H1 (cell line): ENCODE measurements at regions not wholly inside any gene's neighbourhood (a gene's known extent, or its start where the extent isn't known, plus 50 kb on each side); places are given as distances from the start of the nearest gene placed in this dataset.
A peak's percentile ranks its signal among the peaks of the same experiment; 100 is the strongest.

Experiments used
- CTCF ChIA-PET: fragments of 300-600 bp; sonication (Branson Sonifier 250); formaldehyde crosslinking; loops from one replicate; lab custom pipeline; 2021; ENCODE audit not compliant: partially characterized antibody; lab: Charles Lee
- POLR2A ChIA-PET: fragments of 300-600 bp; sonication (Branson Sonifier 250); formaldehyde crosslinking; loops from one replicate; lab custom pipeline; 2021; ENCODE audit warnings: inconsistent platforms; ENCODE audit not compliant: partially characterized antibody; lab: Charles Lee
- DNase-seq, 2 experiments: peaks; one replicate each; pipeline versions ENCODE4 v3.0.0 to v3.0.0-alpha.2; 2010 to 2022; ENCODE audit warnings: low spot score in 2 of 2, low read depth in 1 of 2, mixed read lengths in 1 of 2
- FAIRE-seq: peaks from 2 replicates; lab custom pipeline; 2011; peaks lifted over from hg19 to GRCh38; lab: Jason Lieb, UNC
- H2AFZ ChIP-seq: 2 replicates; pipeline ENCODE4 v1.8.1; 2012; ENCODE audit warnings: low read length, inconsistent platforms
- H2AK5ac ChIP-seq: 2 replicates; pipeline ENCODE4 v1.6.1; 2013; ENCODE audit warnings: low read depth, low read length
- H2BK120ac ChIP-seq: replicated peaks from 2 replicates; pipeline ENCODE3; 2013; ENCODE audit warnings: low read depth, low read length, inconsistent platforms
- H2BK12ac ChIP-seq: 2 replicates; pipeline ENCODE4 v1.6.1; 2013; ENCODE audit warnings: low read depth, low read length
- H2BK15ac ChIP-seq: 2 replicates; pipeline ENCODE4 v1.6.1; 2013; ENCODE audit warnings: low read length
- H2BK20ac ChIP-seq: 2 replicates; pipeline ENCODE4 v1.6.1; 2013; ENCODE audit warnings: low read length
- H2BK5ac ChIP-seq: 2 replicates; pipeline ENCODE4 v1.6.1; 2013; ENCODE audit warnings: low read depth, low read length
- H3K14ac ChIP-seq: 2 replicates; pipeline ENCODE4 v1.6.1; 2013; ENCODE audit warnings: inconsistent platforms; ENCODE audit not compliant: insufficient read length
- H3K18ac ChIP-seq: 2 replicates; pipeline ENCODE4 v1.6.1; 2013; ENCODE audit warnings: low read length; ENCODE audit errors: extremely low read depth
- H3K23ac ChIP-seq: 2 replicates; pipeline ENCODE4 v1.6.1; 2013; ENCODE audit warnings: inconsistent platforms; ENCODE audit not compliant: insufficient read length
- H3K23me2 ChIP-seq: 2 replicates; pipeline ENCODE4 v1.6.1; 2013; ENCODE audit warnings: low read depth, low read length
- H3K27ac ChIP-seq: 2 replicates; pipeline ENCODE4 v1.6.1; 2011; ENCODE audit warnings: low read depth, low read length, inconsistent platforms
- H3K27me3 ChIP-seq, 4 experiments: replicated peaks in 1 of 4; 1 replicate in 1 of 4; 2 replicates in 3 of 4; pipeline versions ENCODE4 v1.6.1 to v1.8.1; 2011 to 2013; ENCODE audit warnings: low read length in 3 of 4, mild to moderate bottlenecking in 3 of 4, inconsistent platforms in 2 of 4, mixed read lengths in 2 of 4, moderate library complexity in 1 of 4; ENCODE audit not compliant: control insufficient read depth in 3 of 4, insufficient read depth in 3 of 4; ENCODE audit errors: extremely low read depth in 1 of 4
- H3K36me3 ChIP-seq, 4 experiments: 2 replicates each; pipeline versions ENCODE4 v1.6.1 to v1.8.1; 2011 to 2013; ENCODE audit warnings: mild to moderate bottlenecking in 4 of 4, low read length in 3 of 4, moderate library complexity in 2 of 4, control low read depth in 1 of 4, inconsistent platforms in 1 of 4; ENCODE audit not compliant: insufficient read depth in 4 of 4, control insufficient read depth in 2 of 4
- H3K4ac ChIP-seq: replicated peaks from 2 replicates; pipeline ENCODE3; 2013; ENCODE audit warnings: low read length, low read depth, mixed read lengths, inconsistent platforms; ENCODE audit not compliant: insufficient read length
- H3K4me1 ChIP-seq, 4 experiments: replicated peaks in 1 of 4; 1 replicate in 1 of 4; 2 replicates in 3 of 4; pipeline versions ENCODE4 v1.6.1 to v1.8.1; 2011 to 2013; ENCODE audit warnings: low read length in 3 of 4, inconsistent platforms in 2 of 4, mixed read lengths in 1 of 4; ENCODE audit not compliant: insufficient read depth in 4 of 4, control insufficient read depth in 3 of 4
- H3K4me2 ChIP-seq, 2 experiments: 2 replicates each; pipeline versions ENCODE4 v1.6.1 to v1.8.1; 2011 to 2013; ENCODE audit warnings: low read depth in 2 of 2, low read length in 2 of 2, control low read depth in 1 of 2, inconsistent platforms in 1 of 2, mild to moderate bottlenecking in 1 of 2; ENCODE audit not compliant: insufficient read depth in 1 of 2
- H3K4me3 ChIP-seq, 4 experiments: fragments of 200-600, 300-600 bp in 1 of 4; sonication (generic), shearing (Covaris generic), sonication (Bioruptor Twin) in 1 of 4; 2 replicates each; pipeline versions ENCODE4 v1.5.1 to v1.8.1; 2011 to 2016; ENCODE audit warnings: low read length in 4 of 4, low read depth in 3 of 4, control low read depth in 2 of 4, inconsistent platforms in 2 of 4, mild to moderate bottlenecking in 2 of 4, mixed read lengths in 1 of 4, moderate library complexity in 1 of 4; ENCODE audit not compliant: insufficient read depth in 2 of 4; ENCODE audit errors: extremely low read depth in 1 of 4
- H3K56ac ChIP-seq: replicated peaks from 2 replicates; pipeline ENCODE3; 2013; ENCODE audit warnings: low read depth, mild to moderate bottlenecking, mixed read lengths, low read length, inconsistent platforms; ENCODE audit not compliant: insufficient read length
- H3K79me1 ChIP-seq: 2 replicates; pipeline ENCODE4 v1.6.1; 2013; ENCODE audit warnings: low read depth, low read length, control low read depth
- H3K79me2 ChIP-seq, 2 experiments: 2 replicates each; pipeline versions ENCODE4 v1.6.1 to v1.8.1; 2012 to 2013; ENCODE audit warnings: low read length in 2 of 2, mild to moderate bottlenecking in 2 of 2, inconsistent platforms in 1 of 2; ENCODE audit not compliant: insufficient read depth in 2 of 2, control insufficient read depth in 1 of 2
- H3K9ac ChIP-seq, 4 experiments: replicated peaks in 1 of 4; 1 replicate in 1 of 4; 2 replicates in 3 of 4; pipeline versions ENCODE4 v1.6.1 to v1.8.1; 2011 to 2013; ENCODE audit warnings: low read depth in 3 of 4, low read length in 3 of 4, control low read depth in 2 of 4, mild to moderate bottlenecking in 2 of 4, moderate library complexity in 2 of 4, inconsistent platforms in 1 of 4; ENCODE audit errors: extremely low read depth in 1 of 4
- H3K9me3 ChIP-seq, 2 experiments: 2 replicates each; pipeline versions ENCODE4 v1.6.1 to v1.8.1; 2012 to 2013; ENCODE audit warnings: mild to moderate bottlenecking in 2 of 2, moderate library complexity in 2 of 2, control low read depth in 1 of 2, inconsistent platforms in 1 of 2, low read depth in 1 of 2, low read length in 1 of 2, mixed read lengths in 1 of 2; ENCODE audit not compliant: insufficient read depth in 2 of 2
- H4K20me1 ChIP-seq, 2 experiments: replicated peaks in 1 of 2; 2 replicates each; pipeline versions ENCODE3 to v1.8.1; 2011 to 2013; ENCODE audit warnings: inconsistent platforms in 2 of 2, low read length in 2 of 2, mild to moderate bottlenecking in 1 of 2; ENCODE audit not compliant: insufficient read depth in 2 of 2, control insufficient read depth in 1 of 2
- H4K5ac ChIP-seq: 2 replicates; pipeline ENCODE4 v1.6.1; 2013; ENCODE audit warnings: low read length, low read depth, mixed read lengths, inconsistent platforms; ENCODE audit not compliant: insufficient read length
- H4K8ac ChIP-seq: 2 replicates; pipeline ENCODE4 v1.8.0; 2013; ENCODE audit warnings: mild to moderate bottlenecking, moderate library complexity, low read length, inconsistent platforms; ENCODE audit not compliant: insufficient read depth; ENCODE audit errors: extremely low read depth
- H4K91ac ChIP-seq: replicated peaks from 2 replicates; pipeline ENCODE3; 2013; ENCODE audit warnings: low read length, mixed read lengths, inconsistent platforms; ENCODE audit not compliant: insufficient read length
- BRCA1 ChIP-seq: IDR thresholded peaks from 2 replicates; pipeline ENCODE4 v1.6.1; 2012; ENCODE audit warnings: low read depth, low read length, improper control_type of control experiment
- KDM1A ChIP-seq: fragments of 200-600, 300-600 bp; sonication (generic); IDR thresholded peaks from 2 replicates; pipeline ENCODE4 v1.7.1; 2016; ENCODE audit warnings: mild to moderate bottlenecking, low read length, borderline replicate concordance
- RAD21 ChIP-seq, 2 experiments: IDR thresholded peaks in 1 of 2; conservative IDR thresholded peaks in 1 of 2; 2 replicates each; pipeline ENCODE4 v1.6.1; 2011; ENCODE audit warnings: low read depth in 2 of 2, low read length in 2 of 2, improper control_type of control experiment in 1 of 2, inconsistent platforms in 1 of 2, mild to moderate bottlenecking in 1 of 2, moderate library complexity in 1 of 2
- RXRA ChIP-seq: IDR thresholded peaks from 2 replicates; pipeline ENCODE4 v1.6.1; 2011; ENCODE audit warnings: low read depth, mild to moderate bottlenecking, low read length, moderate library complexity; ENCODE audit not compliant: insufficient read depth
- TAF7 ChIP-seq: optimal IDR thresholded peaks from 2 replicates; pipeline ENCODE3; 2011; ENCODE audit warnings: low read depth, mild to moderate bottlenecking, inconsistent platforms, low read length, moderate library complexity, borderline replicate concordance
- TEAD4 ChIP-seq: IDR thresholded peaks from 2 replicates; pipeline ENCODE4 v1.6.1; 2012; ENCODE audit warnings: low read depth, low read length, inconsistent platforms, mixed read lengths
- YY1 ChIP-seq: IDR thresholded peaks from 2 replicates; pipeline ENCODE4 v1.6.1; 2011; ENCODE audit warnings: low read depth, mild to moderate bottlenecking, low read length
- ZNF274 ChIP-seq: IDR thresholded peaks from 2 replicates; pipeline ENCODE4 v1.7.0; 2012; ENCODE audit warnings: low read length, borderline replicate concordance; ENCODE audit errors: extremely low read depth
- WGBS, 2 experiments: shearing (Covaris generic) in 1 of 2; methylation state at CpG; one replicate each; pipeline versions ENCODE4 v1.1.6 to v1.1.7; 2013 to 2015; ENCODE audit warnings: low lambda C conversion rate in 2 of 2, mixed read lengths in 2 of 2, inconsistent platforms in 1 of 2, low coverage in 1 of 2, missing lambda C conversion rate in 1 of 2; ENCODE audit not compliant: insufficient replicate concordance in 2 of 2, insufficient coverage in 1 of 2, insufficient read length in 1 of 2; ENCODE audit errors: extremely low coverage in 1 of 2, missing lambda C conversion rate in 1 of 2; 5-methylcytosine and 5-hydroxymethylcytosine counted together
- TF ChIP-seq, protein P1 (sequence below): IDR thresholded peaks from 2 replicates; pipeline ENCODE4 v1.6.1; 2012; ENCODE audit warnings: low read length, inconsistent platforms
- TF ChIP-seq, protein P2 (sequence below): IDR thresholded peaks from 2 replicates; pipeline ENCODE4 v1.6.1; 2012; ENCODE audit warnings: inconsistent platforms
- TF ChIP-seq, protein P3 (sequence below): IDR thresholded peaks from 2 replicates; pipeline ENCODE4 v1.6.1; 2011; ENCODE audit warnings: low read length, improper control_type of control experiment

DNA sequence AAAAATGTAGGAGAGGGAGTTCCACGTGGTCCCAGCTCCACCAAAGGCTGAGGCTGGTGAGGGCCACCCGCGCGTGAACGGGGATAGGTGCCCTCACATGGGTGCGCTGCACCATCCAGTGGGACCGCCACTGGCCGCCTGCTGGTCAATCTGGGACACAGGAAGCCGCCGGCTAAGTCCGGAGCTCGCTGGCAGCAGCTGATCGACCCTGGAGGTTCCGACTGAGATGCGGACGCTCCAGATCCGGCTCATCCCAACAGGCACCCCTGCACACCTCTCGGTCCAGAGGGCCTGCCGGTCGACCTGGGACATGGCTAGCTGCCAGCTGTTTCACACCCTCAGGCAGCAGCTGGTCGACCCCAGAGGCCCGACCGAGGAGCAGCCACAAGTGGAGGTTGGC is 116.5 kb upstream of the ANKRD30BL start:
- DNase-seq (no peak), FAIRE-seq (peak; percentile 77)
- Histone ChIP-seq H3K27ac (no peak overlapping the region), H3K4me2 (no peak overlapping the region), H3K9me3 (peaks cover 0 to 19% of the 10 kb centered on the region in 2 experiments; a peak in 1 of 4 replicates), H2BK5ac (no peak overlapping the region), H3K4me3 (no peak overlapping the region), H2BK15ac (no peak overlapping the region), H3K79me2 (no peaks in the 10 kb centered on the region), H3K79me1 (no peaks in the 10 kb centered on the region), H3K14ac (no peak overlapping the region), H4K5ac (no peak overlapping the region), H3K18ac (no peak overlapping the region), H3K23me2 (no peaks in the 10 kb centered on the region), H3K23ac (no peak overlapping the region), H3K9ac (no peak overlapping the region), H4K20me1 (no peaks in the 10 kb centered on the region), H2BK20ac (no peak overlapping the region), H2AK5ac (no peak overlapping the region), H3K56ac (no peak overlapping the region), H4K8ac (no peak overlapping the region), H3K27me3 (no peaks in the 10 kb centered on the region), H2BK120ac (no peak overlapping the region), H4K91ac (no peak overlapping the region), H3K4ac (no peak overlapping the region), H2BK12ac (no peak overlapping the region), H3K4me1 (no peaks in the 10 kb centered on the region), H3K36me3 (no peaks in the 10 kb centered on the region), H2AFZ (no peak overlapping the region)
- 81% methylated on average over 22 of the region's 23 CpGs; no CpG with 5 or more reads in 1 of the 2 experiments for WGBS, 2 experiments
- POLR2A ChIA-PET = no interaction called here
- CTCF ChIA-PET = interaction anchor here (0.9 kb wide), 1 partner anchor 433 kb away, joined by 3 read pairs; no protein-coding TSS in a partner anchor
- TF ChIP-seq BRCA1 (no peak), YY1 (no peak), TEAD4 (no peak), RAD21 (IDR thresholded peaks at IDR 0.05 in 1 of 2, conservative IDR thresholded peaks at IDR 0.05 in 1 of 2; ENCODE audit: low read depth in 2 of 2, low read length in 2 of 2) (no peak), RXRA (no peak), TAF7 (no peak), KDM1A (no peak), ZNF274 (no peak)
- TF ChIP-seq, protein P1, sequence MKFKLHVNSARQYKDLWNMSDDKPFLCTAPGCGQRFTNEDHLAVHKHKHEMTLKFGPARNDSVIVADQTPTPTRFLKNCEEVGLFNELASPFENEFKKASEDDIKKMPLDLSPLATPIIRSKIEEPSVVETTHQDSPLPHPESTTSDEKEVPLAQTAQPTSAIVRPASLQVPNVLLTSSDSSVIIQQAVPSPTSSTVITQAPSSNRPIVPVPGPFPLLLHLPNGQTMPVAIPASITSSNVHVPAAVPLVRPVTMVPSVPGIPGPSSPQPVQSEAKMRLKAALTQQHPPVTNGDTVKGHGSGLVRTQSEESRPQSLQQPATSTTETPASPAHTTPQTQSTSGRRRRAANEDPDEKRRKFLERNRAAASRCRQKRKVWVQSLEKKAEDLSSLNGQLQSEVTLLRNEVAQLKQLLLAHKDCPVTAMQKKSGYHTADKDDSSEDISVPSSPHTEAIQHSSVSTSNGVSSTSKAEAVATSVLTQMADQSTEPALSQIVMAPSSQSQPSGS = no peak
- TF ChIP-seq, protein P2, sequence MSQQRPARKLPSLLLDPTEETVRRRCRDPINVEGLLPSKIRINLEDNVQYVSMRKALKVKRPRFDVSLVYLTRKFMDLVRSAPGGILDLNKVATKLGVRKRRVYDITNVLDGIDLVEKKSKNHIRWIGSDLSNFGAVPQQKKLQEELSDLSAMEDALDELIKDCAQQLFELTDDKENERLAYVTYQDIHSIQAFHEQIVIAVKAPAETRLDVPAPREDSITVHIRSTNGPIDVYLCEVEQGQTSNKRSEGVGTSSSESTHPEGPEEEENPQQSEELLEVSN = no peak
- TF ChIP-seq, protein P3, sequence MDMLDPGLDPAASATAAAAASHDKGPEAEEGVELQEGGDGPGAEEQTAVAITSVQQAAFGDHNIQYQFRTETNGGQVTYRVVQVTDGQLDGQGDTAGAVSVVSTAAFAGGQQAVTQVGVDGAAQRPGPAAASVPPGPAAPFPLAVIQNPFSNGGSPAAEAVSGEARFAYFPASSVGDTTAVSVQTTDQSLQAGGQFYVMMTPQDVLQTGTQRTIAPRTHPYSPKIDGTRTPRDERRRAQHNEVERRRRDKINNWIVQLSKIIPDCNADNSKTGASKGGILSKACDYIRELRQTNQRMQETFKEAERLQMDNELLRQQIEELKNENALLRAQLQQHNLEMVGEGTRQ = no peak
